HG03280 (cell line): ENCODE measurements at regions not wholly inside any gene's neighbourhood (a gene's known extent, or its start where the extent isn't known, plus 50 kb on each side); places are given as distances from the start of the nearest gene placed in this dataset.
"Not testable (repeated sequence)": the region's sequence is repeated elsewhere in the genome, so short reads cannot be mapped to it uniquely, and the experiment has no call there.

Source experiments
- ATAC-seq: cut with Tn5 transposase; IDR thresholded peaks from one replicate; pipeline ENCODE4 v1.9.1; 2021; ENCODE audit warnings: mild to moderate bottlenecking, moderate library complexity; ENCODE audit not compliant: unreplicated experiment

- ATAC-seq, result no peak
Measured at GRCh38 chr14:45990252-45990651, 661.3 kb downstream of the RPL10L start.

DNA sequence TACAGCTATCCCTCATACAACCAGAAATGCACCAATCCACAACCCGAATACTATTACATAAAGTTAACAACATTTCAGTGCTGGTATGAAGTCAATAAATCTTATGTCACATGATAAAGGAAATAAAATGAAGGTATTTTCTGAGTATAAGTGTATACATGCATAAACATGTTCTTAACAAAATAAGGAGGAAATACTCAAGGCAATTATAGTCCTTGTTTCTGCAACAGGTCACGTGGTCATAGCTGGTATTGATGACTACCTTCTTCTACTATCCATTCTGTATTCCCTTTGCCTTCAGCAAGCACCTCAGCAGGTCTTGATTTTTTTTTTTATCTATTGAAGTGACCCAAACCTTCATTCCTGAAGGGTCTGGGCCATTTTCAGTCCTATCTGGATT, 675.6 kb downstream of the RPL10L start:
- ATAC-seq, result no peak

DNA sequence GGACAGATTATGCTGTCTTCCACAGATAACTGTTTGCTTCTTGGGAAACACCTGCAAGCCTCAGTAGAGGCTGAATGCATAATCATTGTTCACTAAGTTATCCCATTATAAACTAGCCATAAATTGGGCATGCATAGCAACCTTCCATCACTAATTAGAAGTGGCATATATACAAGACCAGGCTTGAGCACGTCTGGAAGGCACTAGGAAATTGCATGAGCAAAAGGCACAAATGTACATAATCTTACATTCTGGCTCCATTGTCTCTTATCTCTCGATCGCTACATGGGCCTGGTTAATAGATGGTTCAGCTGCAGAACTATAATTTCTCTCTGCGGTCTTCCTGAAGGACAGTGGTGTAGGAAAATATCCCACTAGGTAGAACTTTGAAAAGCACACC, 679.2 kb downstream of the RPL10L start:
- ATAC-seq, result no peak

DNA sequence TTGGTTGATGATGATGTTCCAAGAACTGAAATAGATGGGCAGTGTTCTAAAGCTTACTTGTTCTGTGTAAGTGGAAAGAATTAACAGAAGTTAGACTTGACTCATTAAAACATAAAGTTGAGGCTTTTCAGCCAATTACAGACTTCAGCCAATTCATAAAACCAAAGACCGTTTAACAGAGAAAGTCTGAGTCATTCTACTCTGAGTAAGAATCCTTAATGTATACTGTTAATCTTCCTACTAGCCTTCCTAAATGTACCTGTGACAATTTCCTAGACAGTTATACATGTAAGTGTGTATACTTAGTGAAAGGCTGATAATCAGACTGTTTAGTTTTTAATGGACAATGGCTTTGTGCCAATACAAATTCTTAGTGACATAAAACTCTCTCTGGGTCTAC, 681.0 kb downstream of the RPL10L start:
- no peak for ATAC-seq

DNA sequence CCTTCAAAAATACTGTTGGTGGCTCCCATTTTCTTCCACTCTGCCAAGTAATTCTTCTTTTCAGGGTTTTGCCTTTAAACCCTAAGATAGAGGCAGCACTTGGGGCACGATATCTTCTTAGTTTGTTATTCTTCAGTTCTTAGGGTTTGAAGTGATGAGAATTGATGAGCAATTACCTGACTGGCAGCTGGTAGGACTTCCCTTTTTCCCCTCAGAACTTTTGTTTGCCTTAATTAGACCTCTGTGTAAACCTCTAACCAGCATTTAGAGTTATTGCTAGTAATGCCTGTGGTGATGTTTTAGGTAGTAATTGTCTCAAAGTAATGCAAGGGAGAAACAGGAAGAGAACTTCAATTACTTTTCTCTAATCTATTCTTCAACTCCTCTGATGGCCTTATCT, 683.5 kb downstream of the RPL10L start:
- ATAC-seq, result no peak

GRCh38 chr14:45949479-45949878, 696.5 kb upstream of the MIS18BP1 start:
- no peak for ATAC-seq

DNA sequence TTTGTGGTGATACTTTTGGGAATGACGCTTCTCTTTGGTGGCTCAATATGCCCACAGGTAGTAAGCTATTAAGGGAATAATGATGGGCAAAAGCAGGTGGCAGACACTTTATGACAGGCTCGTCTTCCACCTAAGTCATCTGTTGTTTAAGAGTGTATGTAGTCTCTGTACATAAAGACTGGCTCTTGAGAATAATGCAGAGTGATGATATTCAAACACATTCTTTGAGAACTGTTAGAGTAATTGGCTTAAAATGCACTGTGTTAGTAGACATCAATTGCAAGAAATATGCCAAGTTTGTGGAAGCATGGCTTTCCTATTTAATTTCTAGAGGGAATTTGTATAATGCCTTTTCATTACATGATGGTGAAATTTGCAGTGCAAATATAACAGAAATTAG, 694.8 kb upstream of the MIS18BP1 start:
- ATAC-seq, result no peak

- ATAC-seq, result no peak
Measured at GRCh38 chr14:45946251-45946650, 693.2 kb upstream of the MIS18BP1 start.

GRCh38 chr14:45940318-45940717, 687.3 kb upstream of the MIS18BP1 start:
- ATAC-seq, result no peak

DNA sequence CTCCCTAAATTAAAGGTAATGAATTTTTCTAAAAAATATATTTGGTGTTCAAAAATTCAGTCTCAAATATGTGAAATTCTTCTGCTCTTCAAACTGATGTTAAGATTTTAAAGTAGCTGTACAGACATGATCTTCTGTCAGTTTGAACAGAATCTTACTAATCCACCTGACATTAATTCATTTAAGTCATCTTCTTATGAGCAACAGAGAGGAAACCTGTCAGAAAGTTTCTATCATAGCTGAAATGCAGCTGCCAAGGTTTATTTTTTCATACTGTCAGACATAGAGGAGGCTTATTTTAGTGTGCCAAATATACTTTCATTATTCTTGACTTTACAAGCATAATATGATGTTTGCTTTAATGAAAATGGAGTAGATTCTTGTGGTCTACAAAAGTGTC, 686.6 kb upstream of the MIS18BP1 start:
- ATAC-seq, result no peak

DNA sequence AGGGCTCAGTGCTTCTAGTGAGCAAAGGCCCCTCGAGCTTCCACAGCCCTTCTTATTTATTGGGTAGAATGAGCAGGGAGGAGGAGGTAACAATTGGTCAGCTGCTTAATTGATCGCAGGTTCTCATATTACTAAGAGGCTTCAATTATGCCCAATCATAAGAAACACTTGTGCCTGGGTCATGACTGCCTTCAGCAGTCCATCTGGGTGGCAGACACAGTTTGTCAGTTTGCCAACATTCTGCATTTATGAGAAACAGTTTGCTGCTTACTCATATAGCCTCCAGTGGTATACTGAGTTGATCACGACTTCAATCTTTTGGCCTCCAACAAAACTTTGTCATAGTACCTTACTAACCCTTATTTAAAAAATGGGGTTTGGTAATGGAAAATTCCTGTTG, 667.0 kb upstream of the MIS18BP1 start:
- ATAC-seq, result not testable (repeated sequence)

DNA sequence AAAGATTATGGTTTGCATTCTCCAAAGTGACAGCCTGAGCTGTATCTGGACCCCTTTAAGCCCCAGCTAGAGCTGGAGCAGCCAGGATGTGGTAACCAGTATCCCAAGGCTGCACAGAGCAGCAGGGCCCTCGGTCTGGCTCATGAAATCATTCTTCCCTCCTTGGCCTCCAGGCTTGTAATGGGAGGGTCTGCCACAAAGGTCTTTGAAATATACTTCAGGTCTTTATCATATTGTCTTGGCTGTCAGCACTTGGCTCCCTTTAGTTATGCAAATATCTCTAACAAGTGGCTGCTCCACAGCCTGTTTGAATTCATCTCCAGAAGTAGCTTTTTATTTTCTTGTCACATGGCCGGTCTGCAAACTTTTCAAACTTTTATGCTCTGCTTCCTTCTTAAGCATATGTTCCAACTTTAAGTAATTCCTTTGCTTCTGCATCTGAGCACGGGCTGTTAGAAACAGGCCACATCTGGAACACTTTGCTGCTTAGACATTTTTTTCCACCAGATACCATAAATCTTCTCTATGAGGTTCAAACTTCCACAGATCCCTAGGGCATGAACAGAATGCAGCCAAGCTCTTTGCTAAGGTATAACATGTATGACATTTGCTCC, 663.4 kb upstream of the MIS18BP1 start:
- no peak for ATAC-seq

GRCh38 chr14:45907782-45908181, 654.8 kb upstream of the MIS18BP1 start:
- no peak for ATAC-seq

DNA sequence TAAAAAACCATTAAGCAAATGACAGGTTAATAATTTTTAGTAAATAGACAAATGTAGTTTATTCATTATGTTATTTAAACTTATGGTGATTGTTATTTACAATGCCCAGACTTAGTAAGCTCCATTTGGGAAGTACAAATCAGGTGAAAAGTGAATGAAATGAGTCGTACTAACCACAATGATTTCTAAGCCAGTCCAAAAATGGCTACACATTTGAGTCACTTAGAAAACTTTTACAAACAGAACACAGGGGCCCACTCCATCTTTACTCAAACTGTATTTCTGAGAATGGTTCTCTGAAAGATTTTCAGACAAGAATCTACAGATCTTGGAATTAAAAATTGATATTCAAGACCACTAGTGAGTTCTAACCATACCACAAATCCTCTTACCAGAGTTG, 653.3 kb upstream of the MIS18BP1 start:
- ATAC-seq, result no peak

GRCh38 chr14:45905672-45906071, 652.7 kb upstream of the MIS18BP1 start:
- ATAC-seq, result no peak

DNA sequence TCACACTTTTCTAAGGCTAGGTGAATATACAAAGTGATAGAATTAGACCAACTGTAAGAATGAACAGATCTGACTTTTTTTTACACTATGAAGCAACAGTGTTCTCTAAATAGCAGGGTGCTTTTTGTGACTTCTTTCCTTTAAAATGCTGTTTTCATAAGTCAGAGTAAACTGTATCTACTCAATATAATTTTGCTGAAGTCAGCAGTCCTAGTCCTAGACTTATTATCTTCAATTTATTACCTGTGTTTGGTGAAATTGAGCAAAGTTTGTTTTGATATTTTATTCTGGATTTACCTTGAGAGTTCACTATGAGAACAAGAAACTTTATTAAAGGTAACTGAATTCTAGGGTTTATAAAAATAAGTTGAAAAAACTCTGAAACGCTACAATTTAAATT, 651.3 kb upstream of the MIS18BP1 start:
- no peak for ATAC-seq

DNA sequence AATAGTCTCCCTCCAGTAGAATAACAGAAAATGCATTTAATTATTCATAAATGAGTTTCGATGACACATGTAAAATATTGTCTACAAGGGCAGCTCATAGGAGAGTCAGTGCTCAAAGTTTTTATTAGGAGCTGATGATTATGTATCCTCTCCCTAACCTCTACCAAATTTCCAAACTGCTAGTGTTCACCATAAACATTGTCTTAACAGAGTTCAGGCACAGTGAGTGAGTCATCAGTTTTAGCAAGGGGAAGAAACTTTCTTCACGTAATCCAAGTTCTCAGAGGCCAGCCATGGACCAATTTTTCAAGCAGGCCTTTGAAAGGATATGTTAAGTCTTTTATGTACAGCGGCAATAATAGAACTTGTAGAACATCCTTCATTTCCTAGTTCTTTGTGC, 649.2 kb upstream of the MIS18BP1 start:
- no peak for ATAC-seq

- no peak for ATAC-seq
Measured at GRCh38 chr14:45897439-45897838, 644.4 kb upstream of the MIS18BP1 start.

GRCh38 chr14:45893127-45893526, 640.1 kb upstream of the MIS18BP1 start:
- no peak for ATAC-seq

- ATAC-seq, result no peak
Measured at GRCh38 chr14:45891417-45892080, 638.5 kb upstream of the MIS18BP1 start.

GRCh38 chr14:45888766-45889285, 635.8 kb upstream of the MIS18BP1 start:
- not testable (repeated sequence) for ATAC-seq

GRCh38 chr14:45877981-45878380, 625.0 kb upstream of the MIS18BP1 start:
- no peak for ATAC-seq

DNA sequence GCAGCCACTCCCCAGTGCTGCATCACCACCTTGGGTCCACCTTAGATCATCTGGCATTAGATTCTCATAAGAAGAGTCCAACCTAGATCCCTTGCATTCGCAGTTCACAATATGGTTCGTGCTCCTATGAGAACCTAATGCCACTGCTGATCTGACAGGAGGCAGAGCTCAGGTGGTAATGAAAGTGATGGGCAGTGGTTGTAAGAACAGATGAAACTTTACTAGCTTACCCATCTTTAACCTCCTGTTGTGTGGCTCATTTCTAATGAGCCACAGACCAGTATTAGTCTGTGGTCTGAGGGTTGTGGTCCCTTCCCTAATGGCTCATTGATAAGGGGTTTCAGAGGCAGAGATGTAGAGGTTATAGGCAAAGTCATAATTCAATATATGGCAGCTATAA, 615.9 kb upstream of the MIS18BP1 start:
- peak; percentile 11 for ATAC-seq
